Activated naive CD4-positive, alpha-beta T cell treated with anti-CD3 and anti-CD28 coated beads, Interleukin-2, amount 50 U/mL, for 72 hours (primary cell): ENCODE measurements at regions not wholly inside any gene's neighbourhood (a gene's known extent, or its start where the extent isn't known, plus 50 kb on each side); places are given as distances from the start of the nearest gene placed in this dataset.
"Not testable (repeated sequence)": the region's sequence is repeated elsewhere in the genome, so short reads cannot be mapped to it uniquely, and the experiment has no call there.

ENCODE experiments used
- ATAC-seq, 2 donors: fragments of 150-1000 bp; cut with Tn5 transposase; 2 replicates each; pipeline ENCODE4 v1.10.0; 2021; ENCODE audit warnings: mild to moderate bottlenecking in 2 of 2, moderate library complexity in 2 of 2
- DNase-seq, 2 donors: peaks; one replicate each; pipeline ENCODE4 v3.0.0; 2021 to 2022; ENCODE audit warnings: low spot score in 2 of 2
- H3K27ac Mint-ChIP-seq, 2 donors: one replicate each; pipeline ENCODE4 v1.8.0; 2022; ENCODE audit warnings: mild to moderate bottlenecking in 2 of 2, mixed read lengths in 2 of 2
- H3K36me3 Mint-ChIP-seq, 2 donors: one replicate each; pipeline ENCODE4 v1.8.0; 2022; ENCODE audit warnings: mixed read lengths in 2 of 2
- H3K9me3 Mint-ChIP-seq, 2 donors: one replicate each; pipeline ENCODE4 v1.8.0; 2022; ENCODE audit warnings: mixed read lengths in 2 of 2

DNA sequence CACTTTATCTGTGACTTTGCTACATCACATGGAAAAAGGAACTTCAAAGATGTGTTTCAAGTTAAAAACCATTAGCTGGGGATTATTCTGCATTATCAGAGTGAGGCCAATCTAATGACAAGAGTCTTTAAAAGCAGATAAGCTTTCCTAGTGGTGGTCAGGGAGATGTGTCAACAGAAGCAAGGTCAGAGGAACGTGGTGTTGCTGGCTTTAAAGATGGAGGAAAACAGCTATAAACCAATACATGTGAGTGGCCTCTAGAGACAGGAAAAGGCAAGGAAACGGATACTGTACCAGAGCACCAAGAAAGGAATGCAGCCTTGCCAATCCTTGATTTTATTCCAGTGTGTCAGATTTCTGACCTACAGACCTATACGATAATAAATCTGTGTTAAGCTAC lies 204.2 kb downstream of the TAF11L14 start:
- DNase-seq (no peak), ATAC-seq (no peak)
- no peak overlapping the region for H3K27ac Mint-ChIP-seq
- H3K9me3 Mint-ChIP-seq = peaks cover 15% of the 10 kb centered on the region in 2 donors
- H3K36me3 Mint-ChIP-seq = no peaks in the 10 kb centered on the region

DNA sequence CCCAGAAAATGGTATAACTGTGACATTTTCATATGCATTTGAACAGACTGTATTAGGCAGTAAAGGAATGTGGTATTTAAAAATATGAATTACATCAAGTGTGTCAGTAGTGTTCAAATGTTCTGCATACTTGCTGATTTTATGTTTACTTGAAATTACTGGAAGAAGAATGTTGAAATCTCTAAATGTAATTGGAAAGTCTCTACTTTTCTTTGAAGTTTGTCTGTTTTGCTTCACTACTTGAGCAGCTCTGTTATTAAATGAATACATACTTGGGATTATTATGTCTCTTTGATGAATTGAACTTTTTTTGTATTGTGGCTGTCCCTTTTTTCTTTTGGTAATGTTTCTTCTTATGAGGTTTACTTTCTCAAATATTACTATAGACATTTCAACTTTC lies 205.6 kb downstream of the TAF11L14 start:
- no peak for DNase-seq
- Mint-ChIP-seq H3K9me3 (peaks cover 23% of the 10 kb centered on the region in 2 donors), H3K36me3 (peaks cover 0 to 6% of the 10 kb centered on the region in 2 donors), H3K27ac (no peak overlapping the region)
- no peak for ATAC-seq

DNA sequence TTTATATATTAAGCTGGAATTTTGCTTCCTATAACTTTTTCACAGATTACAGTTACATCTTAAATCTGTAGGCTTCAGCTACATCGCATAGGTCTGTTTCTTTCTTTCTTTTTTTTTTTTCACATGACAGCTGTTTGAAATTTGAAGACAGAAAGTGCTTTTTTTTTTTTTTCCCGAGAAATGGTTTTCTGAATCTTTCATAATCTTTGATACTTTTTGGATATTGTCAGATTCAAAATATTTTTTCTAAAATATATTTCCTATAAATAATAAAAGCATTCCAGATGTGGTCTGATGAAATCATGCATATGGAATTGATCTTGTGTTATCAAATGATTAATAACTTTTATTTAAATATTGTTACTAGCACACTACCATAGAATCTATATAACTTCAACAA lies 212.2 kb downstream of the TAF11L14 start:
- DNase-seq (no peak), ATAC-seq (no peak)
- peaks cover 0 to 6% of the 10 kb centered on the region in 2 donors for H3K36me3 Mint-ChIP-seq
- H3K27ac Mint-ChIP-seq = no peak overlapping the region
- H3K9me3 Mint-ChIP-seq = peaks cover 20 to 26% of the 10 kb centered on the region in 2 donors

DNA sequence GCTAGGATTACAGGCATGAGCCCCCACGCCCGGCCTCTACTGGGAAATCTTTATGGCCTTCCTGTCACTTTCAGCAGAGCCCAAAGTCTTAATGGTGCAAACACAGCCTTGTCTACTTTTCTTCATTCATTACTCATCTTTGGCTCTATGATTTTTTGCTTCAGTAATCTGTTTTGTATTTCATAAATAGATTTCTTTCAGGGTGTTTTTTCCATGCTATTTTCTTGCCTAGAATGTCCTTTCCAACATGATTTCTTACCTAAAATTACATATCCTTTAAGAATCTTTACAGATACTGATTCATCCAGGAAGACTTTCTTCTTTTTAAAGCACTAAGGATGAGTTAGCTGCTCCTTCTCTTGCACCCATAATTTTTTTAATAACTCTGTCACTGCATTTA lies 213.0 kb downstream of the TAF11L14 start:
- no peak overlapping the region for H3K27ac Mint-ChIP-seq
- H3K9me3 Mint-ChIP-seq = peaks cover 13 to 19% of the 10 kb centered on the region in 2 donors
- H3K36me3 Mint-ChIP-seq = peaks cover 0 to 6% of the 10 kb centered on the region in 2 donors
- ATAC-seq (no peak), DNase-seq (no peak)

DNA sequence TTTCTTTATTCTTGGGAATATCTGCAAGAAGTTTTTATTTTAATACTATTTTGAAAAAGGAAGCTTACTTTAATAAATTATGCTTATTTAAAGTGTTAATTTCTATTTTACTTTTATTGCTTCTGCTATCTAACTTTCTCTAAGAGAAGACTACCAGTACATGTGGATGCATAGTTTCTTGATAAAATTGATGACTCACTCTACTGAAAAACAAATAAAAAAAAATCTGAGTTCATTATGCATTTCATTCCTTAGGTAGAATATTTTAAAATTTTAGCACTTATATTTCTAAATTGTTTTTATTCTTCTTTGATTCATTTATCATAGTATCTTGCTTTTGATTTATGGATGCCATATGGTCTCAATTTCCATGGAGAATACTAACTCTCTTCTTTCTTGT lies 217.9 kb downstream of the TAF11L14 start:
- Mint-ChIP-seq H3K27ac (no peak overlapping the region), H3K36me3 (no peaks in the 10 kb centered on the region), H3K9me3 (peaks cover 15 to 21% of the 10 kb centered on the region in 2 donors)
- ATAC-seq (no peak), DNase-seq (no peak)

DNA sequence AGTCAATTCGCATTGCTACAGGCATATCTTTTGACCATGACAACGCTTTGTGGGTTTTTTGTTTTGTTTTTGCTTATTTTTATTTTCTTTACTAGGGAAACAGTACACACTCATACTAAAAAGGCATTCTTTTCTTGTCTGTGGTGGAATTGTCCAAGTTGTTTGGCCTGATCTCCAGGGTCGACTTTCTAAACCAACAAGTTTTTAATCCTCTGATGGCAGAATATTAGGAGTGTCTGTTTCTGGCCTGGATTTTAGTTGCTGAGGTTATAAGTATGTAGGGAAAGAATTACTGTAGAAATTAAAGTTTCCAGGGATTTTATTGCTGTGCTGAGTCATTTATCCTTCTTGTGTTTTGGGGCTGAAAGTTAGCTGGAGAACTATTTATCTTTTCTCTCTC lies 218.5 kb downstream of the TAF11L14 start:
- Mint-ChIP-seq H3K9me3 (peaks cover 20 to 25% of the 10 kb centered on the region in 2 donors), H3K27ac (no peak overlapping the region), H3K36me3 (no peaks in the 10 kb centered on the region)
- ATAC-seq (no peak), DNase-seq (no peak)

DNA sequence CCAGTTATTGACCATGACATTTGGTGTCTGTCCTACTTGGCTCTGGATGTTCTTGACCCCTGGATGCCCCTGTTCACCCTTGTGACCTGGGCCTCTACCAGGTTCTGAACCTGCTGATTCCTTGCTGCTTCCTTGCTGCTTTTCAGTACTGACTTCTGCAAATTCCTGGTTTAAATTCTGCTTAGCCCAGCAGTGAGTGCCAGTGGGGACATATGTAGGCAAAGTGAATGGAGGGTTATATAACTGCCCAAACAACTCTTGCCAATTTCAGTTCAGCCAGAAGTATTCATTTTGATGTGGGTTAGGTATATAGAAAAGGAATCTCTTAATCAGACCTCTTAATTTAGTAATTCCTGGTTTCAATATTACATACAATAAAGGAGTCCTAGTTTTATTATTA lies 220.6 kb downstream of the TAF11L14 start:
- no peak overlapping the region for H3K27ac Mint-ChIP-seq
- ATAC-seq (no peak), DNase-seq (no peak)
- H3K9me3 Mint-ChIP-seq = peaks cover 27 to 31% of the 10 kb centered on the region in 2 donors
- no peaks in the 10 kb centered on the region for H3K36me3 Mint-ChIP-seq

DNA sequence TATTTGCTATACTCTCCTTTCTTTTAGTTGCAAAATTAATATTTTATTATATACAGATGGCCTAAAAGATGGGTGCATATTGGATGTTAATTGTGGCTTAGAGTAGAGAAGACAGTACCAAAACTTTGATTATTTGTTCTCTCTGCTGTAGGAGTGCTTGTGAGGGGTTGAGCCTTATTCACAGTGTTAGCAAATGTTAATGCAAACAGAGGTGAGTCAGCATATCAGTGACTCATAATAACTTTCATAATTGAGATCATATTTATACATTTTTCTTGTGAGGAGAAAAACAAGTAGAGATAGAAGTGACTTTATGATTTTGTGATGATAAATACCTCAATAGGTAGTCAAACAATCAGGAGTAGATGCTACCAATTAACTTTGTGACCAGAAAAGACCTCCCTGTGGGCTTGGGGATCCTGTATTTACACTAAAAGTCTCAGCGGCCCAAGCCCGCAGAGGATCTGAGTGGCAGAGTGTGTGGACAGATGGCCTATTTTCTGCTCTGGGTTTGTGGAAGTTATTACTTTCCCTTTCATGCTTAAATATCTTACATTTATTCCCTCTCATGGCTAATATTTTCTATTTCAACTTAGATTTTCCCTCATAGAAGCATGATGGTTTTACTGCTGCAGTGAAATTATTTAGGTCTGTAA lies 226.5 kb downstream of the TAF11L14 start:
- DNase-seq = no peak
- H3K9me3 Mint-ChIP-seq = peaks cover 36 to 37% of the 10 kb centered on the region in 2 donors
- no peaks in the 10 kb centered on the region for H3K36me3 Mint-ChIP-seq
- no peak for ATAC-seq
- no peak overlapping the region for H3K27ac Mint-ChIP-seq

DNA sequence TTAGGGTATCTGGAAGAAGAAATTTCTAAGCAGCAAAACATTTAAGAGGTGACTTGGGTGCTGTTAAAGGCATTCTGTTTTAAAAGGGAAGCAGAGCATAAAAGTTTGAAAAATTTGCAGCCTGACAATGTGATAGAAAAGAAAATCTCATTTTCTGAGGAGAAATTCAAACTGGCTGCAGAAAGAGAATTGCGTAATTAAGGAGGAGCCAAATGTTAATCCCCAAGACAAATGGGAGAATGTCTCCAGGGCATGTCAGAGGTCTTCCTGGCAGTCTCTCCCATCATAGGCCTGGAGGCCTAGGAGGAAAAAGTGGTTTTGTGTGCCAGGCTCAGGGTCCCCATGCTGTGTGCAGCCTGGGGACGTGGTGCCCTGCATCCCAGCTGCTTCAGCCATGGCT lies 230.6 kb downstream of the TAF11L14 start:
- ATAC-seq, H3K36me3 Mint-ChIP-seq, H3K27ac Mint-ChIP-seq, DNase-seq: not testable (repeated sequence)
- H3K9me3 Mint-ChIP-seq = peaks cover 39 to 45% of the 10 kb centered on the region in 2 donors

DNA sequence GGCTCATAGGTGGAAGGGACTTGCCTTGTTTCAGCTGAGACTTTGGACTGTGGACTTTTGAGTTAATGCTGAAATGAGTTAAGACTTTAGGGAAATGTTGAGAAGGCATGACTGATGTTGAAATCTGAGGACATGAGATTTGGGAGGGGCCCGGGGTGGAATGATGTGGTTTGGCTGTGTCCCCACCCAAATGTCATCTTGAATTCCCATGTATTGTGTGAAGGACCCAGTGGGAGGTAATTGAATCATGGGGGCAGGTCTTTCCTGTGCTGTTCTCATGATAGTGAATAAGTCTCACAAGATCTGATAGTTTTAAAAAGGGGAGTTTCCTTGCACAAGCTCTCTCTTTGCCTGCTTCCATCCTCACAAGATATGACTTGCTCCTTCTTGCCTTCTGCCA lies 231.7 kb downstream of the TAF11L14 start:
- not testable (repeated sequence) for H3K36me3 Mint-ChIP-seq, H3K27ac Mint-ChIP-seq, ATAC-seq, DNase-seq
- peaks cover 39 to 45% of the 10 kb centered on the region in 2 donors for H3K9me3 Mint-ChIP-seq

DNA sequence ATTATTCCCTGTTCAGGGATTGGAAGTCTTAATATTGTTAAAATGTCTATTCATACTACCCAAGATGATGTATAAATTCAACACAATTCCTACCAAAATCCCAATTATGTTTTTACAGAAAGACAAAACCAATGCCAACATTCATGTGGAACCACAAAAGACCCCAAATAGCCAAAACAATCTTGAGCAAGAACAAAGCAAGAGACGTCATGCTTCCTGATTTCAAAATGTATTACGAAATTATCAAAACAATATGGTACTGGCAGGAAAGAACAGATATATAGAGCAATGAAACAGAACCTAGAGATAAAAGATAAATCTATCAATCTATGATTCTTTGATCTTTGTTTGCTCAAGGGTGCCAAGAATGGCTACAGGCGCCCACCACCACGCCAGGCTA lies 237.9 kb downstream of the TAF11L14 start:
- DNase-seq (no peak), ATAC-seq (no peak)
- Mint-ChIP-seq H3K27ac (no peak overlapping the region), H3K36me3 (no peaks in the 10 kb centered on the region), H3K9me3 (peaks cover 22 to 23% of the 10 kb centered on the region in 2 donors)

DNA sequence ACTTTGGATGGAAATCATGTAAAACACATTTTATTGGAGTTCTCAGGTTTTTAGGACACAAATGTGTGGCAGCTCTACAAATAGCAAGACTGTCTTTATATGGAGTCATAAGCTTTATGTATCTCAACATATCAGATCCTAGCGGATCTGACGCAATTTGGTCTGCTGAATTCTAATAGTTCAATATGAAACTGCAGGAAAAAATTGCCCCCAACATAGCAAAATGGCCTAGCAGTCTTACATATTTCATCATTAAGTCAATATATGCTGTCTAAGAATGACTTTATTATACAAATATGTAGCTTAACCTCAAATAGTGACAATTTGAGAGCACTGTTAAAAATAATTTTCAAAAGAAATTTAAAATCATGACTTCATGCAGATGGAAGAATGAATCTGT lies 244.3 kb downstream of the TAF11L14 start:
- no peak for ATAC-seq
- no peaks in the 10 kb centered on the region for H3K36me3 Mint-ChIP-seq
- H3K9me3 Mint-ChIP-seq = peaks cover 15 to 21% of the 10 kb centered on the region in 2 donors
- H3K27ac Mint-ChIP-seq = no peak overlapping the region
- DNase-seq = no peak

DNA sequence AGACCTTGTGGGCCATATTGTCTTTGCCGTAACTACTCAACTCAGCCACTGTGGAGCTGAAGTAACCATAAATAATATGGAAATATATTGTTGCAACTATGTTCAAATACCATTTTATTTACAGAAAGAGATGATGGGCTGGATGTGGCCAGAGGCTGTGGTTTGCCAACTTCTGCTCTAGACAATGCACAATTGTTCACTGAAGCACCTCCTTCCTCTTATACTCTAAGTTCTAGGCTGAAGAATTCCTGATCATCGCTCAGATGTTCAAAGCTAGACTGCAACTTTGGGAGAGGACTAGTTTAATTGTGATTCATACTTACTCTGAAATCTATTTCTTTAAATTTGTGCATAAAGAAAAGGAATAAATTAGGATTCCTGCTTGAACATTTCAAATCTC lies 245.0 kb downstream of the TAF11L14 start:
- ATAC-seq (no peak), DNase-seq (no peak)
- Mint-ChIP-seq H3K36me3 (no peaks in the 10 kb centered on the region), H3K27ac (no peak overlapping the region), H3K9me3 (peaks cover 15 to 21% of the 10 kb centered on the region in 2 donors)

DNA sequence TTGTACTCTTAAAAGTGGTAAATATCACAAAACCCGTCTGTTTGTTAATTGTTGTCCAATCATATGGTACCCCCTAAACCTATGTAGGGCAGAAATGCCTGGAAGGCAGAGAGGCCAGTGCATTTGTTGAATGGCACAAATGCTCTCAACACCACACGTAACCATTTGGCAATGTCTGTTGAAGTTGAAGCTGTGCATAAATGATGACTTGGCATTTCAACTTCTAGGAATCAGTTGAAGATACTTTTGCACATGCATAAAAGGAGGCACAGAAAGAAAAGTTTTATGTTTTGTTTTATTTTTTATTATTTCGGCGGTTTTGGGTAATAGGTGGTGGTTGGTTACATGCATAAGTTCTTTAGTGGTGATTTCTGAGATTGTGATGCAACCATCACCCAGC lies 246.6 kb downstream of the TAF11L14 start:
- Mint-ChIP-seq H3K36me3 (no peaks in the 10 kb centered on the region), H3K27ac (no peak overlapping the region), H3K9me3 (peaks cover 6 to 18% of the 10 kb centered on the region in 2 donors)
- ATAC-seq (no peak), DNase-seq (no peak)

DNA sequence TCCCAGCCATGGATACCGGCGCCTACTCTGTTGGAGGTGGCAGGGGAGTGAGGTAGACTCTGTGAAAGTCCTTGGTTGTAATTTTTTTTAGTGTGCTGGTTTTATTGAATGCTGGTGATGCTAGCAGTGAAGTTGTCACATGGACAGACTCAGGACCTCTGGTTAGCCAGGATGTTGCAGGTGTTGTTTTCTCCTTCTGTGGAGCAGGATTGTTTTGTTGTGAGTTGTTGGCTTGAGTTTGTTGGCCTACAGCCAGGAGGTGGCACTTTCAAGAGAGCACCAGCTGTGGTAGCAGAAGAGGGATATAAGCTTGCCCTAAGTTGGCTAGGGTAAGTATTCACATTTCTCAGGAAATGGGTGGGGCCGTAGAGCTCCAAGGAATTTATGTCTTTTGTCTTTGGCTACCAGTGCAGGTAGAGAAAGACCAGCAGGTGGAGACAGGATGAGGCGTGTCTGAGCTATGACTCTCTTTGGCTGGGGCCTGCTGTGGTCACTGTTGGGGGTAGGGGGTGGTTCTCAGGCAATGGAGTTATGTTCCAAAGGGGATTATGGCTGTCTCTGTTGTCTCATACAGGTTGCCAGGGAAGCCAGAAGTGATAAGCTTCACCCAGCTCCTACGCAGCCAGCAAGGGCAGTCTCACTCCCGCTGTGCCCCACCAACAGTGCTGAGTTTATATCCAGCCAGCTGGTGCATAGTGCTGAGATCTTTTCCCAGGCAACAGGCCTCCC lies 248.7 kb downstream of the TAF11L14 start:
- ATAC-seq = no peak

DNA sequence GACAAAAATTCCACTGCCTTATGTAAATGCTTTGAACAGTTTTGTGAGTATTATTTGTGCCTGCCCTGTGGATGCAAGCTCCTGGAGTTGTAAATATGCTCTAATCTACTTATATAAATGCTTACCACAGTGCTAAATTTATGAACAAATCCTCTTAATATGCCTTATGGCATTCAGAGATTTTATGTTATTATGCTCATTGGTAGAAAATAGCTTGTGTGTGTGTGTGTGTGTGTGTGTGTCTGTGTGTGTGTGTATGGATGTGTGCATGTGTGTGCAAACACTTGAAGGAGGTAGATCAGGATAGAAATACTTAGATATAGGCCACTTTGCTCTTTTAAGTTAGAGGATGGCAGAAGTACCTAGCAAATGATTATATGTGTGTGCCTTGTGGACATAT lies 253.9 kb downstream of the TAF11L14 start:
- DNase-seq (no peak), ATAC-seq (no peak)
- no peak overlapping the region for H3K27ac Mint-ChIP-seq
- peaks cover 18 to 29% of the 10 kb centered on the region in 2 donors for H3K9me3 Mint-ChIP-seq
- H3K36me3 Mint-ChIP-seq = no peaks in the 10 kb centered on the region

More for the DNA sequence above, 248.7 kb downstream of the TAF11L14 start:
- Mint-ChIP-seq H3K36me3 (no peaks in the 10 kb centered on the region), H3K27ac (no peak overlapping the region), H3K9me3 (peaks cover 11 to 23% of the 10 kb centered on the region in 2 donors)
- DNase-seq = no peak

DNA sequence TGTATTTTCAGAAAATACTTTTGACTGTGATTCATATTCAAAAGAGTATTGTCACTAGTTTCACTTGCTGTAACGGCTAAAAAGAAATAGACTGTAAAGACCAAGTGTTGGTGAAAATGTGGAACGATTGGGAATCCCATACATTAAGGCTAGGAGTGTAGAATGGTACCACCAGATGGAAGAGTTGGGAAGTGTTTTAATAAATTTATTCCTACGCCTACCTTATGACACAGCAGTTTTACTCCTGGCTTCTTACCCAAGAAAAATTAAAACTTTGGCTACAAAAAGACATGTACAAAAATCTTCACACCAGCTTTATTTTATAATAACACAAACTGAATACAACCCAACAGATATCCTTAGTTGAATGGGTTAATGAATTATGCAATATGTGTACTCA lies 256.2 kb downstream of the TAF11L14 start:
- DNase-seq (no peak), ATAC-seq (no peak)
- H3K36me3 Mint-ChIP-seq = no peaks in the 10 kb centered on the region
- H3K9me3 Mint-ChIP-seq = peaks cover 18 to 21% of the 10 kb centered on the region in 2 donors
- no peak overlapping the region for H3K27ac Mint-ChIP-seq

DNA sequence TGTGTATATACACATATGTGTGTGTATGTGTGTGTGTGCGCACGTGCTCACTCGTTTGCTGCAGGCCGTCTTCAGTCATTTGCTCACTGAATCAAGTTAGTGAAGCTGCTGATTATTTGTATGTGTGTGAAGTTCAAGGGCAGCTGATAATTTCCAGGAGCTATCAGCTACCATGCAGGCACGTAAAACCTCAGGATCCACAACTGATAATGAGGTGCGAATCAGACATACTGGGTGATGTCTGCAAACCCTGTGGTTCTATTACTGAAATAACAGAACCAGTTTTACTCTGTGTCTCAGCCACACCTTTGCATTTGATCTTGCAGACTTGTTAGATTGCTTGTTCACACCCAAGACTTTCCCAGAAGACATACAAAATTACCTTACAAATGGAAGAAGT lies 257.6 kb downstream of the TAF11L14 start:
- ATAC-seq = no peak
- Mint-ChIP-seq H3K9me3 (peaks cover 15 to 19% of the 10 kb centered on the region in 2 donors), H3K27ac (no peak overlapping the region)

More for the DNA sequence above, 257.6 kb downstream of the TAF11L14 start:
- no peak for DNase-seq
- H3K36me3 Mint-ChIP-seq = no peaks in the 10 kb centered on the region
